ENCODE measurements at regions not wholly inside any gene's neighbourhood (a gene's known extent, or its start where the extent isn't known, plus 50 kb on each side); places are given as distances from the start of the nearest gene placed in this dataset.
A peak's percentile ranks its signal among the peaks of the same experiment; 100 is the strongest.

- CTCF ChIA-PET, result no interaction called here
- intact Hi-C loops (cut with micrococcal nuclease), result no loop called here
- no peaks in the 10 kb centered on the region for H3K27me3 Mint-ChIP-seq
Measured at GRCh38 chr3:3675186-3675585, 124.0 kb upstream of the LRRN1 start.

DNA sequence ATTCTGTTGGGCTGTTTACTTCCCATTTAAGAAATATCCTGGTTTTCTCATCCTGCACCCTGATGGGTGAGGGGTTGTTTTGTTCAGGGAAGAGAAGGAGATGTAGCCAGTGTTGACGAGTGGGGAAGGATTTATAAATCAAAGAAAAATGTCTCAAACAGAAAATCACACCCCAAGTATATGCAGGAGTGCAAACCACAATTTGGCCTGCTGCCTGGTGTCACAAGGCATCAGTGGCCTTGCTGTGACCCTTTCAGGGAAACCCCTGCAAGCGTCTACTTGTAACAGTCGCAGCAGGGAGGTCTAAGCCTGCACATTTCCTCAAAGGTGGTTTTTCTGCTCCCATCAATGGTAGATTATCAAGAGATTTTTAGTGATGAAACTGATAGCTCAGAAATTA is 132.6 kb upstream of the LRRN1 start:
- intact Hi-C loops (cut with micrococcal nuclease), result no loop called here
- peaks cover 6% of the 10 kb centered on the region for H3K4me1 Mint-ChIP-seq (ENCODE audit: low read depth)
- no peak overlapping the region for H3K4me3 Mint-ChIP-seq
- H3K9me3 Mint-ChIP-seq, result peaks cover 5% of the 10 kb centered on the region
- ATAC-seq (peak; percentile 49), DNase-seq (peak; percentile 58)
- no peak overlapping the region for H3K27ac Mint-ChIP-seq
- H3K27me3 Mint-ChIP-seq, result peaks cover 2% of the 10 kb centered on the region
- H3K36me3 Mint-ChIP-seq (ENCODE audit: low read depth), result no peaks in the 10 kb centered on the region
- POLR2A ChIA-PET, result no interaction called here
- no peak for TF ChIP-seq CTCF (IDR thresholded peaks at IDR 0.05)
- CTCF ChIA-PET, result interaction anchor here (1.3 kb wide), 1 partner anchor 20 kb away, joined by 3 read pairs; no protein-coding TSS in a partner anchor

More at GRCh38 chr3:3675186-3675585, 124.0 kb upstream of the LRRN1 start:
- H3K4me1 Mint-ChIP-seq (ENCODE audit: low read depth), result no peaks in the 10 kb centered on the region
- H3K4me3 Mint-ChIP-seq, result no peak overlapping the region
- peaks cover 2% of the 10 kb centered on the region for H3K9me3 Mint-ChIP-seq
- peaks cover 2% of the 10 kb centered on the region for H3K36me3 Mint-ChIP-seq (ENCODE audit: low read depth)
- no peak for DNase-seq
- TF ChIP-seq CTCF (IDR thresholded peaks at IDR 0.05), result no peak
- POLR2A ChIA-PET, result no interaction called here
- H3K27ac Mint-ChIP-seq, result no peak overlapping the region
- no peak for ATAC-seq

- intact Hi-C loops (cut with micrococcal nuclease), result no loop called here
- H3K27ac Mint-ChIP-seq, result no peak overlapping the region
- CTCF ChIA-PET, result no interaction called here
- no peak for TF ChIP-seq CTCF (IDR thresholded peaks at IDR 0.05)
- no peak overlapping the region for H3K4me3 Mint-ChIP-seq
- peaks cover 6% of the 10 kb centered on the region for H3K4me1 Mint-ChIP-seq (ENCODE audit: low read depth)
- POLR2A ChIA-PET, result no interaction called here
- ATAC-seq, result no peak
- peaks cover 5% of the 10 kb centered on the region for H3K9me3 Mint-ChIP-seq
- H3K27me3 Mint-ChIP-seq, result peaks cover 2% of the 10 kb centered on the region
- no peaks in the 10 kb centered on the region for H3K36me3 Mint-ChIP-seq (ENCODE audit: low read depth)
- DNase-seq, result no peak
Measured at GRCh38 chr3:3665961-3666640, 133.1 kb upstream of the LRRN1 start.

DNA sequence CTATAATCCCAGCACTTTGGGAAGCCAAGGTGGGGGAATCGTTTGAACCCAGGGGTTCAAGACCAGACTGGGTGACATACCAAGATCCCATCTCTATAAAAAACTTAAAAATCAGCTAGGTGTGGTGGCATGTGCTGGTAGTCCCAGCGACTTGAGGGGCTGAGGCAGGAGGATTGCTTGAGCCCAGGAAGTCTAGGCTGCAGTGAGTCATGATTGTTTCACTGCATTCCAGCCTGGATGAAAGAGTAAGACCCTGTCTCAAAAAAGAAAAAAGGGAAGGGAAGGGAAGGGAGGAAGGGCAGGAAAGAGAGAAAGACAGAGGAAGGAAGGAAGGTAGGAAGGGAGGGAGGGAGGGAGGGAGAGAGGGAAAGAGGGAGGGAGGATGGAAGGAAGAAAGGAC is 133.7 kb upstream of the LRRN1 start:
- Mint-ChIP-seq H3K36me3 (ENCODE audit: low read depth) (no peaks in the 10 kb centered on the region), H3K4me3 (no peak overlapping the region), H3K9me3 (peaks cover 5% of the 10 kb centered on the region), H3K4me1 (ENCODE audit: low read depth) (peaks cover 6% of the 10 kb centered on the region), H3K27ac (no peak overlapping the region), H3K27me3 (peaks cover 2% of the 10 kb centered on the region)
- ChIA-PET CTCF (no interaction called here), POLR2A (no interaction called here)
- no peak for ATAC-seq
- TF ChIP-seq CTCF (IDR thresholded peaks at IDR 0.05), result no peak
- intact Hi-C loops (cut with micrococcal nuclease), result no loop called here
- DNase-seq, result no peak

DNA sequence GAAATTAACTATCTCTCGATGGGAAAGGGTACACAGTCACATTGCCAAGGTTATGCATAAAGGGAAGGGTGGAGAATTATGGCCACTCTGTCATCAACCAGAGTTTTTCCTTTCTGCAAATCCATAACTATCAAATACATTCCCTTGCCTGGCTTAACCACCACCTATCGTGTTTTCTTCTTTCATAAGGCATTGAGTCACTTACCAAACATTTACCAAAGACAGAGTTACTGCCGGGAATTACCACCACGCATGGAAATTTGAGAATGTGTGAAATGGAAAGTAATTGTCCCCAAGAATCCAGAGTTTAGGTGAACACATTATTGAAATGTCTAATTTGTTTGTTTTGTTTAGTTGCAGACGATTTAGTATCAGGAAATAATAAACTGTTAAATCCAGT is 134.3 kb upstream of the LRRN1 start:
- no peak for ATAC-seq
- ChIA-PET CTCF (no interaction called here), POLR2A (no interaction called here)
- Mint-ChIP-seq H3K27ac (no peak overlapping the region), H3K36me3 (ENCODE audit: low read depth) (no peaks in the 10 kb centered on the region), H3K9me3 (peaks cover 5% of the 10 kb centered on the region), H3K27me3 (peaks cover 2% of the 10 kb centered on the region), H3K4me3 (no peak overlapping the region), H3K4me1 (ENCODE audit: low read depth) (peaks cover 6% of the 10 kb centered on the region)
- intact Hi-C loops (cut with micrococcal nuclease), result no loop called here
- no peak for TF ChIP-seq CTCF (IDR thresholded peaks at IDR 0.05)
- DNase-seq, result no peak

All from activated CD8-positive, alpha-beta T cell treated with anti-CD3 and anti-CD28 coated beads for 36 hours (primary cell).